Activated T-cell treated with anti-CD3 and anti-CD28 coated beads for 24 hours (primary cell): ENCODE measurements at regions not wholly inside any gene's neighbourhood (a gene's known extent, or its start where the extent isn't known, plus 50 kb on each side); places are given as distances from the start of the nearest gene placed in this dataset.

Experiments used
- DNase-seq: peaks from one replicate; pipeline ENCODE4 v3.0.0-alpha.2; 2020; ENCODE audit warnings: low read depth

GRCh38 chr7:68484731-68485130, 1113.5 kb upstream of the AUTS2 start:
- no peak for DNase-seq

GRCh38 chr7:68485253-68485917, 1112.9 kb upstream of the AUTS2 start:
- no peak for DNase-seq

- DNase-seq: no peak
Observed at GRCh38 chr7:68488341-68489060, 1109.8 kb upstream of the AUTS2 start.

GRCh38 chr7:68491523-68492358, 1106.5 kb upstream of the AUTS2 start:
- no peak for DNase-seq

- DNase-seq: no peak
Observed at GRCh38 chr7:68492359-68492690, 1106.0 kb upstream of the AUTS2 start.

GRCh38 chr7:68503400-68503799, 1094.9 kb upstream of the AUTS2 start:
- DNase-seq: no peak

GRCh38 chr7:68504716-68505115, 1093.6 kb upstream of the AUTS2 start:
- no peak for DNase-seq

- no peak for DNase-seq
Observed at GRCh38 chr7:68505721-68506120, 1092.6 kb upstream of the AUTS2 start.

GRCh38 chr7:68507668-68508067, 1090.6 kb upstream of the AUTS2 start:
- DNase-seq: no peak

GRCh38 chr7:68509054-68509453, 1089.2 kb upstream of the AUTS2 start:
- no peak for DNase-seq

- no peak for DNase-seq
Observed at GRCh38 chr7:68509603-68510002, 1088.7 kb upstream of the AUTS2 start.

GRCh38 chr7:68511281-68511680, 1087.0 kb upstream of the AUTS2 start:
- no peak for DNase-seq

- no peak for DNase-seq
Observed at GRCh38 chr7:68512466-68512865, 1085.8 kb upstream of the AUTS2 start.

GRCh38 chr7:68518060-68518459, 1080.2 kb upstream of the AUTS2 start:
- DNase-seq: no peak

- no peak for DNase-seq
Observed at GRCh38 chr7:68524126-68524525, 1074.1 kb upstream of the AUTS2 start.

GRCh38 chr7:68529221-68529620, 1069.1 kb upstream of the AUTS2 start:
- DNase-seq: no peak

- DNase-seq: no peak
Observed at GRCh38 chr7:68535266-68535665, 1063.0 kb upstream of the AUTS2 start.

GRCh38 chr7:68537051-68537773, 1061.1 kb upstream of the AUTS2 start:
- no peak for DNase-seq

- DNase-seq: no peak
Observed at GRCh38 chr7:68537774-68538071, 1060.6 kb upstream of the AUTS2 start.

GRCh38 chr7:68542831-68543230, 1055.4 kb upstream of the AUTS2 start:
- no peak for DNase-seq

GRCh38 chr7:68544851-68545250, 1053.4 kb upstream of the AUTS2 start:
- no peak for DNase-seq

GRCh38 chr7:68547181-68547580, 1051.1 kb upstream of the AUTS2 start:
- no peak for DNase-seq

GRCh38 chr7:68547799-68548198, 1050.5 kb upstream of the AUTS2 start:
- DNase-seq: no peak
